Activated T-cell treated with anti-CD3 and anti-CD28 coated beads, Interleukin-2, amount 50 U/mL, for 24 hours (primary cell): ENCODE measurements at regions not wholly inside any gene's neighbourhood (a gene's known extent, or its start where the extent isn't known, plus 50 kb on each side); places are given as distances from the start of the nearest gene placed in this dataset.

Experiments used
- DNase-seq: peaks from one replicate; pipeline ENCODE4 v3.0.0-alpha.2; 2020
- H3K27ac Mint-ChIP-seq: 2 replicates; pipeline ENCODE4 v1.8.0; 2020; ENCODE audit warnings: mild to moderate bottlenecking, mixed read lengths
- H3K27me3 Mint-ChIP-seq: 2 replicates; pipeline ENCODE4 v1.8.0; 2020; ENCODE audit warnings: mixed read lengths
- H3K36me3 Mint-ChIP-seq: 2 replicates; pipeline ENCODE4 v1.8.0; 2020; ENCODE audit warnings: low read depth, mixed read lengths
- H3K4me1 Mint-ChIP-seq: 2 replicates; pipeline ENCODE4 v1.8.0; 2020; ENCODE audit warnings: low read depth, mixed read lengths
- H3K4me3 Mint-ChIP-seq: 2 replicates; pipeline ENCODE4 v1.8.0; 2020; ENCODE audit warnings: mild to moderate bottlenecking, moderate library complexity, mixed read lengths
- H3K9me3 Mint-ChIP-seq: 2 replicates; pipeline ENCODE4 v1.8.0; 2020; ENCODE audit warnings: mixed read lengths

GRCh38 chr9:26026423-26027100, 348.3 kb upstream of the TUSC1 start:
- Mint-ChIP-seq H3K4me3 (no peak overlapping the region), H3K27me3 (no peaks in the 10 kb centered on the region), H3K9me3 (peaks cover 7% of the 10 kb centered on the region), H3K4me1 (no peaks in the 10 kb centered on the region), H3K27ac (no peak overlapping the region), H3K36me3 (no peaks in the 10 kb centered on the region)
- DNase-seq: no peak

GRCh38 chr9:26013199-26013598, 335.0 kb upstream of the TUSC1 start:
- no peak for DNase-seq
- Mint-ChIP-seq H3K4me1 (no peaks in the 10 kb centered on the region), H3K27ac (no peak overlapping the region), H3K36me3 (no peaks in the 10 kb centered on the region), H3K4me3 (no peak overlapping the region), H3K9me3 (peaks cover 19% of the 10 kb centered on the region), H3K27me3 (no peaks in the 10 kb centered on the region)

- no peak overlapping the region for H3K27ac Mint-ChIP-seq
- DNase-seq: no peak
- H3K9me3 Mint-ChIP-seq: peaks cover 19% of the 10 kb centered on the region
- H3K27me3 Mint-ChIP-seq: no peaks in the 10 kb centered on the region
- H3K4me1 Mint-ChIP-seq: no peaks in the 10 kb centered on the region
- no peak overlapping the region for H3K4me3 Mint-ChIP-seq
- H3K36me3 Mint-ChIP-seq: no peaks in the 10 kb centered on the region
Measured at GRCh38 chr9:26012797-26013196, 334.6 kb upstream of the TUSC1 start.

- Mint-ChIP-seq H3K4me3 (no peak overlapping the region), H3K27me3 (no peaks in the 10 kb centered on the region), H3K9me3 (peaks cover 30% of the 10 kb centered on the region), H3K36me3 (no peaks in the 10 kb centered on the region), H3K4me1 (no peaks in the 10 kb centered on the region), H3K27ac (no peak overlapping the region)
- DNase-seq: no peak
Measured at GRCh38 chr9:25994605-25995004, 316.4 kb upstream of the TUSC1 start.

GRCh38 chr9:25990376-25990775, 312.1 kb upstream of the TUSC1 start:
- no peak overlapping the region for H3K4me3 Mint-ChIP-seq
- no peak overlapping the region for H3K27ac Mint-ChIP-seq
- H3K4me1 Mint-ChIP-seq: no peaks in the 10 kb centered on the region
- no peaks in the 10 kb centered on the region for H3K36me3 Mint-ChIP-seq
- H3K27me3 Mint-ChIP-seq: no peaks in the 10 kb centered on the region
- peaks cover 36% of the 10 kb centered on the region for H3K9me3 Mint-ChIP-seq
- no peak for DNase-seq

- peaks cover 15% of the 10 kb centered on the region for H3K9me3 Mint-ChIP-seq
- DNase-seq: no peak
- no peaks in the 10 kb centered on the region for H3K4me1 Mint-ChIP-seq
- H3K36me3 Mint-ChIP-seq: no peaks in the 10 kb centered on the region
- no peak overlapping the region for H3K27ac Mint-ChIP-seq
- no peaks in the 10 kb centered on the region for H3K27me3 Mint-ChIP-seq
- no peak overlapping the region for H3K4me3 Mint-ChIP-seq
Measured at GRCh38 chr9:25975667-25976066, 297.4 kb upstream of the TUSC1 start.

GRCh38 chr9:25964239-25964638, 286.0 kb upstream of the TUSC1 start:
- H3K9me3 Mint-ChIP-seq: peaks cover 8% of the 10 kb centered on the region
- no peaks in the 10 kb centered on the region for H3K27me3 Mint-ChIP-seq
- no peaks in the 10 kb centered on the region for H3K4me1 Mint-ChIP-seq
- no peak overlapping the region for H3K27ac Mint-ChIP-seq
- no peak overlapping the region for H3K4me3 Mint-ChIP-seq
- H3K36me3 Mint-ChIP-seq: no peaks in the 10 kb centered on the region
- DNase-seq: no peak

- H3K27ac Mint-ChIP-seq: no peak overlapping the region
- H3K4me1 Mint-ChIP-seq: no peaks in the 10 kb centered on the region
- H3K36me3 Mint-ChIP-seq: no peaks in the 10 kb centered on the region
- no peaks in the 10 kb centered on the region for H3K27me3 Mint-ChIP-seq
- peaks cover 13% of the 10 kb centered on the region for H3K9me3 Mint-ChIP-seq
- no peak for DNase-seq
- H3K4me3 Mint-ChIP-seq: no peak overlapping the region
Measured at GRCh38 chr9:25960178-25960577, 281.9 kb upstream of the TUSC1 start.

GRCh38 chr9:25954209-25954608, 276.0 kb upstream of the TUSC1 start:
- Mint-ChIP-seq H3K4me3 (no peak overlapping the region), H3K27me3 (no peaks in the 10 kb centered on the region), H3K36me3 (no peaks in the 10 kb centered on the region), H3K4me1 (no peaks in the 10 kb centered on the region), H3K9me3 (peaks cover 9% of the 10 kb centered on the region), H3K27ac (no peak overlapping the region)
- no peak for DNase-seq

- Mint-ChIP-seq H3K4me3 (no peak overlapping the region), H3K27me3 (no peaks in the 10 kb centered on the region), H3K36me3 (no peaks in the 10 kb centered on the region), H3K27ac (no peak overlapping the region), H3K4me1 (no peaks in the 10 kb centered on the region), H3K9me3 (peaks cover 27% of the 10 kb centered on the region)
- DNase-seq: no peak
Measured at GRCh38 chr9:25948182-25948581, 269.9 kb upstream of the TUSC1 start.

GRCh38 chr9:25939126-25939525, 260.9 kb upstream of the TUSC1 start:
- H3K27ac Mint-ChIP-seq: no peak overlapping the region
- H3K9me3 Mint-ChIP-seq: peaks cover 14% of the 10 kb centered on the region
- no peak overlapping the region for H3K4me3 Mint-ChIP-seq
- H3K4me1 Mint-ChIP-seq: no peaks in the 10 kb centered on the region
- no peaks in the 10 kb centered on the region for H3K27me3 Mint-ChIP-seq
- no peak for DNase-seq
- no peaks in the 10 kb centered on the region for H3K36me3 Mint-ChIP-seq

- H3K27ac Mint-ChIP-seq: no peak overlapping the region
- peaks cover 11% of the 10 kb centered on the region for H3K9me3 Mint-ChIP-seq
- H3K36me3 Mint-ChIP-seq: no peaks in the 10 kb centered on the region
- DNase-seq: no peak
- no peak overlapping the region for H3K4me3 Mint-ChIP-seq
- no peaks in the 10 kb centered on the region for H3K27me3 Mint-ChIP-seq
- H3K4me1 Mint-ChIP-seq: no peaks in the 10 kb centered on the region
Measured at GRCh38 chr9:25936031-25936430, 257.8 kb upstream of the TUSC1 start.

- Mint-ChIP-seq H3K27me3 (no peaks in the 10 kb centered on the region), H3K27ac (no peak overlapping the region), H3K36me3 (no peaks in the 10 kb centered on the region), H3K9me3 (peaks cover 11% of the 10 kb centered on the region), H3K4me1 (no peaks in the 10 kb centered on the region), H3K4me3 (no peak overlapping the region)
- no peak for DNase-seq
Measured at GRCh38 chr9:25935188-25935587, 256.9 kb upstream of the TUSC1 start.

GRCh38 chr9:25918761-25919160, 240.5 kb upstream of the TUSC1 start:
- H3K27me3 Mint-ChIP-seq: no peaks in the 10 kb centered on the region
- no peaks in the 10 kb centered on the region for H3K36me3 Mint-ChIP-seq
- no peak overlapping the region for H3K4me3 Mint-ChIP-seq
- H3K27ac Mint-ChIP-seq: no peak overlapping the region
- peaks cover 18% of the 10 kb centered on the region for H3K9me3 Mint-ChIP-seq
- H3K4me1 Mint-ChIP-seq: no peaks in the 10 kb centered on the region
- no peak for DNase-seq

- H3K27ac Mint-ChIP-seq: no peak overlapping the region
- H3K36me3 Mint-ChIP-seq: no peaks in the 10 kb centered on the region
- no peak for DNase-seq
- no peaks in the 10 kb centered on the region for H3K4me1 Mint-ChIP-seq
- peaks cover 18% of the 10 kb centered on the region for H3K9me3 Mint-ChIP-seq
- no peak overlapping the region for H3K4me3 Mint-ChIP-seq
- H3K27me3 Mint-ChIP-seq: no peaks in the 10 kb centered on the region
Measured at GRCh38 chr9:25917731-25918362, 239.6 kb upstream of the TUSC1 start.
